HG02798 (cell line): ENCODE measurements at regions not wholly inside any gene's neighbourhood (a gene's known extent, or its start where the extent isn't known, plus 50 kb on each side); places are given as distances from the start of the nearest gene placed in this dataset.
"Not testable (repeated sequence)": the region's sequence is repeated elsewhere in the genome, so short reads cannot be mapped to it uniquely, and the experiment has no call there.

Source experiments
- ATAC-seq: cut with Tn5 transposase; IDR thresholded peaks from one replicate; pipeline ENCODE4 v1.9.1; 2021; ENCODE audit warnings: mild to moderate bottlenecking; ENCODE audit not compliant: unreplicated experiment, poor library complexity

GRCh38 chr2:113341870-113342253, 63.1 kb upstream of the PAX8 start:
- not testable (repeated sequence) for ATAC-seq

GRCh38 chr2:113341191-113341869, 62.6 kb upstream of the PAX8 start:
- no peak for ATAC-seq

- no peak for ATAC-seq
These were observed 59.1 kb upstream of the PAX8 start for GRCh38 chr2:113337809-113338208.

DNA sequence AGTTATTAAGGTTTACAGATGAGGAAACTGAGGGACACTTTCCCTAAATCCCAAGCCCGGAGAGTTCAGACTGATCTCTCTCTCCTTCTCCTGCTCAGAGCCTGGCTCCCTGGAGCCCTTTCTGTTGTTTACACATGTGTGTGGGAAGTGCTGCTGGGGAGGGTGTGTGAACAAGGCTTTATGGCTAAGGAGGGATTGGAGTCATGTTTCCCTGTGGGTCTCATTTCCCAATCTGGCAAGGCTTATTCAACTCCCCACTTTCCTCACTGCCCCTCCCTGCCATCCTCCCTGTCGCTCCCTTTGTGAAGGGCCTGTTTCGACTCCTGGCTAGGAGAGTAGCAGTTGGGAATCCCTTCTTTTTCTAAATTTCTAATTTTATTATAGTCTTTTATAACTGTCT, 57.3 kb upstream of the PAX8 start:
- ATAC-seq: not testable (repeated sequence)

- no peak for ATAC-seq
These were observed 55.4 kb upstream of the PAX8 start for GRCh38 chr2:113334147-113334546.

DNA sequence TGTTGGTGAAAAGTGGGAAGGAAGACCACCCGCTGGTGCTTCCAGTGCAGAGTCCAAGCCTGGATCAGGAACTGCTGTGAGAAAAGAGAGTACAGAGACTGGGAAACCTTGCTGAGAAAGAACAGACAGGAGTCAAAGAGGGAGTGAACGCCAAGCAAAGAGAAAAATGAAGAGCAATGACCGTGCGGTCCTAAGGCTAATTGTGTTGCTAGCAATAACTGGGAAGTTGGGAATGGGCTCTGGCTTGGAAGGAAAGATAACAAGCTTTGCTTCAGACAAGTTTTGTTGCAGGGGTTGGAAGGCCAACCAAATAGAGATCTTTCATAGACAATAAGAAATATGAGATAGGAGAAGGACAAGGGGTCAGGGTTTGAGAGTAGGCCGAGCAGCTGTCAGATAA, 55.0 kb upstream of the PAX8 start:
- ATAC-seq: not testable (repeated sequence)

DNA sequence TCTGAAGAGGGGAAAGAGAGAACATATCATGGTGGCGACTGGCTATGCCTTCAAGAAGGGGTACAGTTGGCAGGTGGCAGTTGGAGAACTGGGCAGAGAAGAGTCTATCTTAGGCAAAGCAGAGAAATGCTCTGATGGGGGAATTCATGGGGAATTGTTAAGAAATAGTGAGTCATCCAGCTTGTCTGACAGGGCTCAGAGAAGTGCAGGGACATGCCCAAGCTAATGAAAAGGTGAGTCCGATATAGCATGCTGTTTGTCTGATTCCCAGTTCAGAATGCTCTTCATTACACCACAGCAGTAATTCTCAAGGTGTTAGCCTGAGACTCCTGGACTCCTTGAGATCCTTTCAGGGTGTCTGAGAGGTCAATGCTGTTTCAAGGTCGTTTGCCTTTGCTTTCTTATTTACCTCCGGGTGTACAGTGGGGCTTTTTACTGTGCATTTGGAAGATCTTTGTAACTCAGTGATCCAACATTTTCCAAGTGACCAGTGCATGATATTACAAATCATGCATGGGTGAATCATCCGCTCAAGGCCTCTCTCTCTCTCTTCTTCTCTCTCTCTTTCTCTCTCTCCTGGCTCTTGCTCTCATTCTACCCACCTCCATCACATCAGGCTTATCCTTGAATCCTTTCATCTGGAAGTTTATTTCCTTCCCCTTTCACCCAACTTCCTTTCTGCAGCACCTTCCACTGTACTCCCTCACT, 51.5 kb upstream of the PAX8 start:
- not testable (repeated sequence) for ATAC-seq

DNA sequence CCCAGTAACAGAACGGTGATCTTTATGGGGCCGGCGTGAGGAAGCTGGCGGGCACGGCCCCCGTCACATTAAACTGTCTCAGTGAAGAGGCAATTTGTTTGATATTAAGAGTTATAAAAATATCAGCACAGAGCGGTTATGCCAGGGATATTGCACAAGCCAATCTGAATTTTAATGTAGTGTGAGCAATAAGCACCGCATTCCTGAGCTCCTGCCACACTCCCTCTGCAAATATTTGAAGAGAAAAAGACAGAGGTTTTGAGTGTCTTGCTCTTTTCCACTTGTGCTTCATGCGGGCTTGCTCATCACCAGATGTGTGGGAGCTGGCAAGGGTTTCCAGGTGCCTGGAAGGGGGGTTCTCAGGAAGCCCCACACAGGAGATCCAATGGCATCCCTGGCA, 50.3 kb upstream of the PAX8 start:
- ATAC-seq: not testable (repeated sequence)

DNA sequence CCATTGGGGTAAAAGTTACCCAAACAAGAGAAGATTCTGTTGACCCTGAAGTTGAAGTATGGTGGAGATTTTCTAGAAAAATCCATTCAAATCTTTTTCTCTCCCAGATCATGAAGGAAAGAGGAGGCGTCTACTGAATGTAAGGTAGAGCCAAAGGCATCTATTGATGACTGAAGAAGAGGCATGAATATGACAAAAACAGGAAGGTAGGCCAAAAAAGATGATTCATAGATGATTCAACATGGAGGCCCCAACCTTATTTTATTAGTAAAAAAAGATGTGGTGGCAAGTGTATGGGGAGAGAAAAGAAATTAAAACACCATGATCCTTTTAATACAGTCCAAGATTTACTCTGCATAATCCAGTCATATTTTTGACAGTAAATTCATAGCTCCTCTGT, 49.9 kb upstream of the PAX8 start:
- not testable (repeated sequence) for ATAC-seq
